SU-DHL-6 (cell line): ENCODE measurements at regions not wholly inside any gene's neighbourhood (a gene's known extent, or its start where the extent isn't known, plus 50 kb on each side); places are given as distances from the start of the nearest gene placed in this dataset.

Experiments used
- H2AFZ ChIP-seq: fragments of 200-600 bp; sonication (generic); 2 replicates; pipeline ENCODE4 v1.6.1; 2014; ENCODE audit warnings: low read depth, mild to moderate bottlenecking, moderate library complexity, mixed read lengths, antibody characterized with exemption, low read length; ENCODE audit not compliant: severe bottlenecking
- H3F3A ChIP-seq: fragments of 200-600 bp; shearing (Covaris generic); 2 replicates; pipeline ENCODE4 v1.6.0; 2016; ENCODE audit warnings: antibody characterized with exemption, mild to moderate bottlenecking; ENCODE audit not compliant: insufficient read depth
- H3K27ac ChIP-seq: fragments of 200-600 bp; sonication (generic); 2 replicates; pipeline ENCODE4 v1.5.1; 2016; ENCODE audit warnings: low read depth, mild to moderate bottlenecking, low read length, moderate library complexity, mixed read lengths
- H3K27me3 ChIP-seq: fragments of 200-600 bp; sonication (generic), shearing (Covaris generic); 2 replicates; pipeline ENCODE4 v1.6.0; 2014; ENCODE audit warnings: mild to moderate bottlenecking, low read length
- H3K36me3 ChIP-seq: fragments of 200-600 bp; sonication (generic); 2 replicates; pipeline ENCODE4 v1.6.1; 2014; ENCODE audit warnings: mild to moderate bottlenecking, low read length, mixed read lengths
- H3K4me2 ChIP-seq: fragments of 300-600, 200-600 bp; shearing (Covaris generic), sonication (generic); 2 replicates; pipeline ENCODE4 v1.6.0; 2014; ENCODE audit warnings: low read length, low read depth, mild to moderate bottlenecking; ENCODE audit not compliant: poor library complexity, severe bottlenecking
- H3K4me3 ChIP-seq: fragments of 200-600 bp; sonication (generic); 2 replicates; pipeline ENCODE4 v1.5.1; 2014; ENCODE audit warnings: antibody characterized with exemption, low read length, mild to moderate bottlenecking, mixed read lengths; ENCODE audit not compliant: insufficient read depth, poor library complexity, severe bottlenecking
- H3K79me2 ChIP-seq: fragments of 200-600 bp; sonication (generic); 2 replicates; pipeline ENCODE4 v1.6.1; 2014; ENCODE audit warnings: mild to moderate bottlenecking, low read length, moderate library complexity; ENCODE audit not compliant: insufficient read depth
- H3K9ac ChIP-seq: fragments of 200-600 bp; sonication (generic); 2 replicates; pipeline ENCODE4 v1.7.0; 2014; ENCODE audit warnings: mild to moderate bottlenecking, low read length
- H3K9me2 ChIP-seq: fragments of 200-600 bp; sonication (generic); replicated peaks from 2 replicates; pipeline ENCODE4 v1.6.1; 2014; ENCODE audit warnings: low read length; ENCODE audit not compliant: insufficient read depth
- H3K9me3 ChIP-seq: fragments of 200-600 bp; sonication (generic); 2 replicates; pipeline ENCODE4 v1.6.1; 2014; ENCODE audit warnings: low read length, mixed read lengths; ENCODE audit not compliant: insufficient read depth
- H4K20me1 ChIP-seq: fragments of 200-600 bp; sonication (generic); 2 replicates; pipeline ENCODE4 v1.6.1; 2014; ENCODE audit warnings: low read depth, mild to moderate bottlenecking, antibody characterized with exemption, low read length, moderate library complexity, mixed read lengths
- CTCF ChIP-seq: fragments of 200-600 bp; sonication (generic); IDR thresholded peaks from one replicate; pipeline ENCODE4 v1.5.1; 2017; ENCODE audit warnings: antibody characterized with exemption, mild to moderate bottlenecking, low read length, moderate library complexity; ENCODE audit not compliant: insufficient read depth, poor library complexity, severe bottlenecking
- EZH2phosphoT487 ChIP-seq: fragments of 200-600 bp; sonication (generic), shearing (Covaris generic); conservative IDR thresholded peaks from 2 replicates; pipeline ENCODE4 v1.6.1; 2018; ENCODE audit warnings: mild to moderate bottlenecking, antibody characterized with exemption, low read length, moderate library complexity, mixed read lengths

DNA sequence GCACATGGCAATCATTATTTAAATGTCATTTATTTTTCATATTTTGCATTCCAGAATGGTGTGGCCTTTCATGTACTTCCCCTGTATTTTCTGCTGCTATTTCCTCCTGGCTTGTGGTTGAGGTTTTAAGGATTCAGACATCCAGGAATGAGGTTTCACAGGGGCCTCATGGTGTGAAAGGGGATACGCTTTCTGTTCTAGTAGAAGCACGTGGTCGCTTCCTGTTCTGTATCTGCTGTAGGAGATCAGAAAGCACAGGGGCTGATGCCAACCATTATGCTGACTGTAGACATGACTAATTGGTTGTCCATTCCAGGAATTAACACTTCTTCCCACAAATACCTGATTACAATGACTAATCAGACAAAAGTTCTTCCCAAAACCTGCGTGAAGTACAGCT is 405.9 kb downstream of the SHISA9 start:
- H3K9me2 ChIP-seq = no peaks in the 10 kb centered on the region
- no peak overlapping the region for H3K9ac ChIP-seq
- H3K9me3 ChIP-seq = no peaks in the 10 kb centered on the region
- no peak overlapping the region for H3K4me2 ChIP-seq
- H4K20me1 ChIP-seq = no peaks in the 10 kb centered on the region
- no peaks in the 10 kb centered on the region for H3K27me3 ChIP-seq
- H3K4me3 ChIP-seq = no peak overlapping the region
- no peak overlapping the region for H2AFZ ChIP-seq
- H3K36me3 ChIP-seq = no peaks in the 10 kb centered on the region
- TF ChIP-seq EZH2phosphoT487 (no peak), CTCF (no peak)
- H3K79me2 ChIP-seq = no peaks in the 10 kb centered on the region
- H3K27ac ChIP-seq = no peak overlapping the region
- no peaks in the 10 kb centered on the region for H3F3A ChIP-seq

GRCh38 chr16:13307851-13308250 is 406.5 kb downstream of the SHISA9 start:
- H3K4me3 ChIP-seq = no peak overlapping the region
- H3F3A ChIP-seq = no peaks in the 10 kb centered on the region
- TF ChIP-seq CTCF (no peak), EZH2phosphoT487 (no peak)
- H3K9ac ChIP-seq = no peak overlapping the region
- no peaks in the 10 kb centered on the region for H3K9me2 ChIP-seq
- no peaks in the 10 kb centered on the region for H3K79me2 ChIP-seq
- no peaks in the 10 kb centered on the region for H3K27me3 ChIP-seq
- H3K27ac ChIP-seq = no peak overlapping the region
- H2AFZ ChIP-seq = no peak overlapping the region
- H3K9me3 ChIP-seq = no peaks in the 10 kb centered on the region
- H4K20me1 ChIP-seq = no peaks in the 10 kb centered on the region
- no peak overlapping the region for H3K4me2 ChIP-seq
- no peaks in the 10 kb centered on the region for H3K36me3 ChIP-seq

- no peaks in the 10 kb centered on the region for H3K9me3 ChIP-seq
- H3K36me3 ChIP-seq = no peaks in the 10 kb centered on the region
- no peak overlapping the region for H3K4me2 ChIP-seq
- no peak overlapping the region for H2AFZ ChIP-seq
- H3K9me2 ChIP-seq = no peaks in the 10 kb centered on the region
- no peaks in the 10 kb centered on the region for H4K20me1 ChIP-seq
- no peak overlapping the region for H3K9ac ChIP-seq
- TF ChIP-seq EZH2phosphoT487 (no peak), CTCF (no peak)
- no peak overlapping the region for H3K4me3 ChIP-seq
- no peaks in the 10 kb centered on the region for H3K79me2 ChIP-seq
- no peak overlapping the region for H3K27ac ChIP-seq
- H3K27me3 ChIP-seq = no peaks in the 10 kb centered on the region
- no peaks in the 10 kb centered on the region for H3F3A ChIP-seq
Observed at GRCh38 chr16:13312063-13312462, 410.7 kb downstream of the SHISA9 start.

- Histone ChIP-seq H3F3A (no peaks in the 10 kb centered on the region), H2AFZ (no peak overlapping the region), H3K4me3 (no peak overlapping the region), H3K27ac (no peak overlapping the region), H4K20me1 (no peaks in the 10 kb centered on the region), H3K36me3 (no peaks in the 10 kb centered on the region), H3K4me2 (no peak overlapping the region), H3K9me2 (no peaks in the 10 kb centered on the region), H3K9me3 (no peaks in the 10 kb centered on the region), H3K27me3 (no peaks in the 10 kb centered on the region), H3K79me2 (no peaks in the 10 kb centered on the region), H3K9ac (no peak overlapping the region)
- TF ChIP-seq EZH2phosphoT487 = no peak
- TF ChIP-seq CTCF = no peak
Observed at GRCh38 chr16:13313351-13313750, 412.0 kb downstream of the SHISA9 start.
